ENCODE measurements at regions not wholly inside any gene's neighbourhood (a gene's known extent, or its start where the extent isn't known, plus 50 kb on each side); places are given as distances from the start of the nearest gene placed in this dataset.
"Not testable (repeated sequence)": the region's sequence is repeated elsewhere in the genome, so short reads cannot be mapped to it uniquely, and the experiment has no call there.

- Mint-ChIP-seq H3K27me3 (no peaks in the 10 kb centered on the region), H3K4me1 (ENCODE audit: low read depth in 2 of 2) (peaks cover 73 to 84% of the 10 kb centered on the region in 2 donors), H3K9me3 (peaks cover 5% of the 10 kb centered on the region), H3K27ac (peak overlapping the region; percentile 88 to 94), H3K4me3 (no peak overlapping the region), H3K36me3 (peaks cover 2% of the 10 kb centered on the region)
- DNase-seq (ENCODE audit: low spot score): no peak
- no peak for ATAC-seq
Measured at GRCh38 chr10:62692085-62692484, 112.4 kb upstream of the ADO start.

GRCh38 chr10:62693306-62693705 is 111.2 kb upstream of the ADO start:
- ATAC-seq (no peak), DNase-seq (ENCODE audit: low spot score) (no peak)
- no peaks in the 10 kb centered on the region for H3K9me3 Mint-ChIP-seq
- peak overlapping the region in 1 of 2 donors; percentile 94 for H3K27ac Mint-ChIP-seq
- H3K36me3 Mint-ChIP-seq: no peaks in the 10 kb centered on the region
- H3K4me3 Mint-ChIP-seq: no peak overlapping the region
- H3K27me3 Mint-ChIP-seq: no peaks in the 10 kb centered on the region
- peaks cover 66 to 75% of the 10 kb centered on the region in 2 donors for H3K4me1 Mint-ChIP-seq (ENCODE audit: low read depth in 2 of 2)

GRCh38 chr10:62694537-62695126 is 109.9 kb upstream of the ADO start:
- Mint-ChIP-seq H3K4me3 (peak overlapping the region; percentile 63), H3K4me1 (ENCODE audit: low read depth in 2 of 2) (peaks cover 55 to 65% of the 10 kb centered on the region in 2 donors), H3K9me3 (peaks cover 7% of the 10 kb centered on the region), H3K27me3 (no peaks in the 10 kb centered on the region), H3K27ac (peak overlapping the region; percentile 75 to 93), H3K36me3 (peaks cover 10% of the 10 kb centered on the region)
- no peak for DNase-seq (ENCODE audit: low spot score)
- ATAC-seq: peak; percentile 34 to 43

GRCh38 chr10:62696798-62697197 is 107.7 kb upstream of the ADO start:
- H3K4me3 Mint-ChIP-seq: no peak overlapping the region
- DNase-seq (ENCODE audit: low spot score) (no peak), ATAC-seq (peak in 1 of 2 donors; percentile 56)
- peak overlapping the region; percentile 44 to 93 for H3K27ac Mint-ChIP-seq
- peaks cover 16% of the 10 kb centered on the region for H3K36me3 Mint-ChIP-seq
- peaks cover 34 to 43% of the 10 kb centered on the region in 2 donors for H3K4me1 Mint-ChIP-seq (ENCODE audit: low read depth in 2 of 2)
- H3K9me3 Mint-ChIP-seq: peaks cover 13% of the 10 kb centered on the region
- H3K27me3 Mint-ChIP-seq: no peaks in the 10 kb centered on the region

DNA sequence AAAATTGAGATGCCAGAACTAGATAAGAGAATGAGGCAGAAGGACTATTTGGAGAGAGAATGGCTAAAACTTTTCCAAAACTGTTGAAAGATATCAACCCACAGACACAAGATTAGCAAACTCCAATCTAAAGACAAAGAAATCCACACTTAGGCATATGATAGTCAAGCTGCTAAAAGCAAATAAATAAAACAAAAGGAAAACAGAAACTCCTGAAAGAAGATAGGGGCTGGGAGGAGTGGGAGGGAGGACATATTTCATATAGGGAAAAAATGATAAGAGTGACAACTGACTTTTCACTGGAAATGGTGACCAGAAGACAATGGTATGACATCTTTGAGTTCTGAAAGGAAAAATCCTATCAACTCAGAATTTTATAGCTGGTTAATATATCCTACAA is 105.4 kb upstream of the ADO start:
- Mint-ChIP-seq H3K4me3 (no peak overlapping the region), H3K4me1 (ENCODE audit: low read depth in 2 of 2) (peaks cover 21 to 26% of the 10 kb centered on the region in 2 donors), H3K27ac (no peak overlapping the region), H3K9me3 (peaks cover 20% of the 10 kb centered on the region), H3K36me3 (peaks cover 23% of the 10 kb centered on the region), H3K27me3 (no peaks in the 10 kb centered on the region)
- ATAC-seq (no peak), DNase-seq (ENCODE audit: low spot score) (no peak)

DNA sequence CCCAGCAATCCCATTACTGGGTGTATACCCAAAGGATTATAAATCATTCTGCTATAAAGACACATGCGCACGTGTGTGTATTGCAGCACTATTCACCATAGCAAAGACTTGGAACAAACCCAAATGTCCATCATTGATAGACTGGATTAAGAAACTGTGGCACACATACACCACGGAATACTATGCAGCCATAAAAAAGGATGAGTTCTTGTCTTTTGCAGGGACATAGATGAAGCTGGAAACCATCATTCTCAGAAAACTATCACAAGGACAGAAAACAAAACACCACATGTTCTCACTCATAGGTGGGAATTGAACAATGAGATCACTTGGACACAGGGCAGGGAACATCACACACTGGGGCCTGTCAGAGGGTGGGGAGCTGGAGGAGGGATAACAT is 100.4 kb upstream of the ADO start:
- not testable (repeated sequence) for DNase-seq (ENCODE audit: low spot score); H3K27me3 Mint-ChIP-seq; H3K4me1 Mint-ChIP-seq (ENCODE audit: low read depth in 2 of 2); H3K4me3 Mint-ChIP-seq; H3K27ac Mint-ChIP-seq; ATAC-seq
- H3K36me3 Mint-ChIP-seq: peaks cover 18% of the 10 kb centered on the region
- peaks cover 21% of the 10 kb centered on the region for H3K9me3 Mint-ChIP-seq

DNA sequence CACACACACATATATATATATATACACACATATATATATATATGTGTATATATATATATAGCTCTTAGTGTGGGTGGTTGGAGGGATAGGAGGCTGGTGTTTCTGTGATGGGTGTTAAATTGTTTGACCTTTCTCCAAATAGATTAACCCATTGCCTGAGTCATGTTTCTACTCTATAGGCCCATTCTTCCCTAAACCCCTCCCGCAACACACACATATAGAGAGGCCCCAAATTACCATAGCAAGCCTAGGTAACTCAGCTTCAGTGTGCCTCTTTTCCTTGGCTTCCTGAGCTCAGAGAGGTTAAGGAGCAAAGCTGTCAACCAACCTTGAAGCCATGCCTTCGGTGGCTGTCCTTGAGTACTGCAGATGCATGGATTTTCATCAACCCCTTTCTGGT is 98.7 kb upstream of the ADO start:
- no peak for ATAC-seq
- Mint-ChIP-seq H3K4me1 (ENCODE audit: low read depth in 2 of 2) (peaks cover 12 to 17% of the 10 kb centered on the region in 2 donors), H3K27ac (peak overlapping the region in 1 of 2 donors; percentile 16)

GRCh38 chr10:62707810-62708209 is 96.7 kb upstream of the ADO start:
- no peak for DNase-seq (ENCODE audit: low spot score)
- Mint-ChIP-seq H3K36me3 (peaks cover 16% of the 10 kb centered on the region), H3K4me3 (no peak overlapping the region), H3K27ac (no peak overlapping the region), H3K27me3 (no peaks in the 10 kb centered on the region), H3K4me1 (ENCODE audit: low read depth in 2 of 2) (peaks cover 13 to 22% of the 10 kb centered on the region in 2 donors), H3K9me3 (peaks cover 24% of the 10 kb centered on the region)
- no peak for ATAC-seq

More for the DNA sequence above, 98.7 kb upstream of the ADO start:
- Mint-ChIP-seq H3K27me3 (no peaks in the 10 kb centered on the region), H3K36me3 (peaks cover 13% of the 10 kb centered on the region), H3K9me3 (peaks cover 20% of the 10 kb centered on the region), H3K4me3 (no peak overlapping the region)
- DNase-seq (ENCODE audit: low spot score): no peak

DNA sequence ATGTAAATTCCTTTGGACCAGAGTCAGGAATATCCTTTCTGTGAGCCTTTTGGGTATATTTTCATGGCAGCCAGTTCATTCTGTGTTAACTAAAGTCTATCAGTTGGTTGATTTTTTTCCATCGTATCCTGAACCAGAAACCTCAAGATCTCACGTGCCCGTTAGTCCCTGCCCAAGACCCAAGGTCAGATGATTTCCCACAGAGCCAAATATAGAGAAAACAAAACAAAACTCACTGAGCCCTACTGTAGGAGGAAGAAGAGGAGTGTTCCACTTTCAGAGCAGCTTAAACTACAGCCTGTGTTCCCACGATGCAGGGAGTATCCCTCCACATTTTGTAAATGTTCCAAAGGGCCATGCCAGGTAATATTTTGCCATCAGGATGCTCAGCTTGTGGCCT is 96.0 kb upstream of the ADO start:
- Mint-ChIP-seq H3K27ac (peak overlapping the region in 1 of 2 donors; percentile 20), H3K9me3 (peaks cover 22% of the 10 kb centered on the region), H3K36me3 (peaks cover 11% of the 10 kb centered on the region), H3K4me3 (no peak overlapping the region), H3K27me3 (no peaks in the 10 kb centered on the region), H3K4me1 (ENCODE audit: low read depth in 2 of 2) (peaks cover 13 to 22% of the 10 kb centered on the region in 2 donors)
- no peak for DNase-seq (ENCODE audit: low spot score)
- no peak for ATAC-seq

- Mint-ChIP-seq H3K36me3 (peaks cover 11% of the 10 kb centered on the region), H3K4me1 (ENCODE audit: low read depth in 2 of 2) (peaks cover 13 to 26% of the 10 kb centered on the region in 2 donors), H3K4me3 (no peak overlapping the region), H3K27me3 (no peaks in the 10 kb centered on the region), H3K27ac (peak overlapping the region in 1 of 2 donors; percentile 77), H3K9me3 (peaks cover 16% of the 10 kb centered on the region)
- ATAC-seq: no peak
- DNase-seq (ENCODE audit: low spot score): no peak
Measured at GRCh38 chr10:62709200-62709599, 95.3 kb upstream of the ADO start.

- DNase-seq (ENCODE audit: low spot score) (no peak), ATAC-seq (no peak)
- Mint-ChIP-seq H3K9me3 (peaks cover 14% of the 10 kb centered on the region), H3K4me3 (no peak overlapping the region), H3K27me3 (no peaks in the 10 kb centered on the region), H3K27ac (peak overlapping the region in 1 of 2 donors; percentile 77), H3K4me1 (ENCODE audit: low read depth in 2 of 2) (peaks cover 21 to 32% of the 10 kb centered on the region in 2 donors), H3K36me3 (peaks cover 11% of the 10 kb centered on the region)
Measured at GRCh38 chr10:62710182-62710581, 94.3 kb upstream of the ADO start.

- peak overlapping the region; percentile 9 to 67 for H3K27ac Mint-ChIP-seq
- ATAC-seq: peak in 1 of 2 donors; percentile 71
- DNase-seq (ENCODE audit: low spot score): no peak
- H3K36me3 Mint-ChIP-seq: peaks cover 10% of the 10 kb centered on the region
- H3K27me3 Mint-ChIP-seq: no peaks in the 10 kb centered on the region
- no peak overlapping the region for H3K4me3 Mint-ChIP-seq
- peaks cover 8% of the 10 kb centered on the region for H3K9me3 Mint-ChIP-seq
- H3K4me1 Mint-ChIP-seq (ENCODE audit: low read depth in 2 of 2): peaks cover 17 to 24% of the 10 kb centered on the region in 2 donors
Measured at GRCh38 chr10:62715383-62715782, 89.1 kb upstream of the ADO start.

GRCh38 chr10:62718585-62718984 is 85.9 kb upstream of the ADO start:
- DNase-seq (ENCODE audit: low spot score) (no peak), ATAC-seq (no peak)
- H3K4me1 Mint-ChIP-seq (ENCODE audit: low read depth in 2 of 2): peaks cover 12 to 14% of the 10 kb centered on the region in 2 donors
- no peak overlapping the region for H3K4me3 Mint-ChIP-seq
- no peaks in the 10 kb centered on the region for H3K9me3 Mint-ChIP-seq
- H3K27ac Mint-ChIP-seq: no peak overlapping the region
- no peaks in the 10 kb centered on the region for H3K36me3 Mint-ChIP-seq
- H3K27me3 Mint-ChIP-seq: no peaks in the 10 kb centered on the region

GRCh38 chr10:62719061-62719460 is 85.5 kb upstream of the ADO start:
- ATAC-seq (no peak), DNase-seq (ENCODE audit: low spot score) (no peak)
- Mint-ChIP-seq H3K4me1 (ENCODE audit: low read depth in 2 of 2) (peaks cover 12% of the 10 kb centered on the region in 2 donors), H3K36me3 (no peaks in the 10 kb centered on the region), H3K4me3 (no peak overlapping the region), H3K27me3 (no peaks in the 10 kb centered on the region), H3K9me3 (no peaks in the 10 kb centered on the region), H3K27ac (no peak overlapping the region)

- Mint-ChIP-seq H3K4me3 (no peak overlapping the region), H3K9me3 (peaks cover 4% of the 10 kb centered on the region), H3K27ac (no peak overlapping the region), H3K4me1 (ENCODE audit: low read depth in 2 of 2) (peaks cover 23 to 25% of the 10 kb centered on the region in 2 donors), H3K36me3 (no peaks in the 10 kb centered on the region), H3K27me3 (no peaks in the 10 kb centered on the region)
- DNase-seq (ENCODE audit: low spot score) (no peak), ATAC-seq (no peak)
Measured at GRCh38 chr10:62721687-62722086, 82.8 kb upstream of the ADO start.
